Stimulated activated CD8-positive, alpha-beta memory T cell treated with anti-CD3 and anti-CD28 coated beads, Interleukin-2, amount 100 ng/mL, for 48 hours (primary cell): ENCODE measurements at regions not wholly inside any gene's neighbourhood (a gene's known extent, or its start where the extent isn't known, plus 50 kb on each side); places are given as distances from the start of the nearest gene placed in this dataset.

ENCODE experiments used
- DNase-seq, 2 donors: peaks; one replicate each; pipeline ENCODE4 v3.0.0-alpha.2; 2020; ENCODE audit warnings: low read depth in 2 of 2

GRCh38 chr11:27215471-27216269 lies 147.3 kb downstream of the CCDC34 start:
- DNase-seq = no peak

DNA sequence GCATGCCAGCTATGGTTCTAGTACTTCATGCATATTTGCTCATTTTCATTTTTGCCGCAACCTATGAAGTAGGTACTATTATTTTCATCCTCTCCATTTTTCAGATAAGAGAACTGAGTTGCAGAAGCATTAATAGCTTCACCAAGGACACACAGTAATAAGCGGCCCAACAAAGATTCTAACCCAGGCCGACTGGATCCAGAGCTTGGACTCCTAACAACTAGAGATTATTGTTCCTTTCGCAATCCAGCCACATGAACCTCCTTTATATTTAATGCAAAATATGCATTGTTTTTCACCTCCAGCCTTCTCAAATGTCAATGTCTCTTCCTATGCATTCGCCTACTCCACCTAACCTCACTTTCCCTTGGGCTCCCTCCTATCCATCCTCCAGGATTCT lies 148.3 kb downstream of the CCDC34 start:
- no peak for DNase-seq

DNA sequence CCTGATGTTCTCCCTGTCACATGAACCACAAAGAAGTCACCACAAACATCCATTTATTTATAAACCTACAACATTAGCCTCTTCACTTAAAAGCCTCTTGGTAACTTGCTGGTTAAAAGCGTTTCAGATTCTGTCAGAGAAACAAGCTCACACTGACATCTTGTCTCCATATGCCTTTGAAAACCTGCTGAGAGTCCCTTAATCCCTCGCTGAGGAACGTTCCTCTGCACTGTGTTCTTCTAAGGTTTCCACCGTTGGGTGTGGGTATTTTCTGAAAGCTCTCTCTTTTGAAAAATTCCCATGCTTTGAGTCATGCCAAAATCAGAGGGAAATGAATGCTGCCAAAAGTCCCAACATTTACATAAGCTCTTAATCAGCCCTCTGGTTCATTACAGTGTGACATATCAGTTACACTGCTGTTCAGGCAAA lies 149.8 kb downstream of the CCDC34 start:
- DNase-seq = no peak

DNA sequence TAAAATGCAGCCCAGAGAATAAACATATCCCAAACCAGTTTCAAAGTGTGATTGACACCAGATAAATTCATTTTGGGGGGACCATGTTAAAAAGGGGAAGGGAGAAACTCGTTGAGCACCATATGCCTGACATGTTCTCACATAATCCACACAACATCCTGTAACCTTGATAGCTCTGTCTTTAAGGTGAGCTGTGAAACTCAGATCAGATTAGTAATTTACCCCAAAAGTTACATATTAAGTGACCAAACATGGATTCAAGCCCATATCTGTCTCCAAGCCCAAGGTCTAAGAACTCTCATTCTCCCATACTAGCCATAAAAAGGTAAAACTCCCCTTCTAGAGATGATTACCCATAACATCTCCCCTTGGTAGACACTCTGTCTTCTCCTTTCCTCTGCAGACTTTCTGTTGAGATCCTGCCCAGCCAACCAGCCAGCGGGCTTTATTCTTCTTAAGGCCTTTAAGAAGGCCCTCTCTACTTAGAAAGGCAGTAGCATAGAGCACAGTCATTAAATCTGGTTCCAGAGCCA lies 150.7 kb downstream of the CCDC34 start:
- no peak for DNase-seq

DNA sequence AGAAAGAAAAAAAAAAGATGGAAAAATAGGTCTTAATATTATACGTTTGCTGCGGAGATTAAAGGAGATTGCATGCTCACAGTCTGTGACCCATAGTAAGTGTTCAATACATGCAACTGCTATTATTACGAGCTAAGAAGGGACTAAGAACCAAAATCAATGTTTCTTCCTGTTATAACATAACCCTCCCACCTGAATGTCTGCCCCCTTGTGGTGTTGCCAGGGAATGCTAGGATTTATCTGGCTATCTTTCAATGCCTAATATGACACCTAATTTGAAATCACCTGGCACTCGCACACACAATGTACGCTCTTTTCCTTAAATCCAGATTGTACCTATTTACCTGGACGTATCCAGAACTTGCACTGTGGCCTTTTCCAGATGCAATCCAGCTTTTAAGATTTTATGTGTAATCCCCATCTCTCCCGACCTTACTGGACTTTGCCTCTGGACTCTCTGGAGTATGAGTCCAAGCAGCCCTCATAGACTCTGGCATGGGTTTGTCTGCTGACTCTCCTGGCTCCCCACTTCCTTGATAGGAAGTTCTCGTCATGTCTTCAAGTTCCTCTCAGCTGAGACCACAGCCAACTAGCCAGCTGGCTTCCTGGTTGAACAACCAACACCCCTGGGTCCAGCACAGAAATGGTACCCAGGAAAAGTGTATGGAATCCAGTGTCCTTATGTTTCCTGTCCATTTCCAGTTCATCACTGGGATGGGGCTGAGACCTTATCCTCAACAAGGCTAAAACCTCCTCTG lies 151.5 kb downstream of the CCDC34 start:
- DNase-seq = no peak

GRCh38 chr11:27210531-27210930 lies 152.5 kb downstream of the CCDC34 start:
- DNase-seq = no peak

DNA sequence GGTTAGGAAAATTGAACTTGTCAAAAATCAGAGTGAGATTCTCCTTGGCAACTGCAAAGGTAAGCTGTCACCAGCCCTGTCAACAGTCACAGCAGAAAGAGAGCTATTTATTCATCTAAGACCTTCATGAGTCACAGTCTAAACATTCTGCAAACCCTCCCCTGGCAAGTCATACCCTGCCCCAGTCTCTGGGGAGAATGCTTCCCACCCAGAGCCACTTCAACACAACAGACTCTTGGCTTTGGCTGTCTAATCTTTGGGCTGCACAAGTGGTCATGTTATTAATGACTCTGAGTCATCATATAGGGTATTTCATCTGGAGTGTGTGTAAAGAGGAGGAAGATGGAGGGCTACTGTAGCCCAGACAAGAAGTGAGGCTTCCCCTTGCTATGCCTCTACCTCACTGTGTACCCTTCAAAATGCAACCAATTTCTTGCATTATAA lies 153.4 kb downstream of the CCDC34 start:
- no peak for DNase-seq

- DNase-seq = no peak
These were observed 154.2 kb downstream of the CCDC34 start for GRCh38 chr11:27208846-27209245.

GRCh38 chr11:27207025-27207650 lies 155.9 kb downstream of the CCDC34 start:
- DNase-seq = no peak

GRCh38 chr11:27205779-27206570 lies 157.0 kb downstream of the CCDC34 start:
- no peak for DNase-seq

DNA sequence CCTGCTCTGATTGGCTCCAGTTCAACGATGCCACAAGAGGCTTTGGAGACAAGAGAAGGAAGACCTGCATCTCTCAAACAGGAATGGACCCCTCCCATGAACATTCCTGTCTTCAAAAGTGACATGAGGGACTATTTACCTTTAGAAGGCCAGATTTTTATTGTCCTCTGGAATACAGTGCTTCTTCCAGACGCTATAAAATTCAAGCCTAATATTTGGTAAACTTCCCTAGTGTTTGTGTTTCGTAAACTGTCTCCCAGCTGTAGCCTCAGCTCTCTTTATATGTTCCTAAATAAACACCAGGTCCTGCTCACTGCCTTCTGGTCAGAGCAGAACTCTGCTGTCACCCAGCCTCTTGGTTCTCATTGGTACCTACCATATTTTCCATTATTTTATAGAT lies 157.8 kb downstream of the CCDC34 start:
- DNase-seq = no peak

GRCh38 chr11:27204529-27204928 lies 158.5 kb downstream of the CCDC34 start:
- DNase-seq = peak in 1 of 2 donors; percentile 3

- DNase-seq = no peak
These were observed 159.9 kb downstream of the CCDC34 start for GRCh38 chr11:27203077-27203647.

- DNase-seq = no peak
These were observed 161.1 kb downstream of the BBOX1 start for GRCh38 chr11:27201454-27202302.

DNA sequence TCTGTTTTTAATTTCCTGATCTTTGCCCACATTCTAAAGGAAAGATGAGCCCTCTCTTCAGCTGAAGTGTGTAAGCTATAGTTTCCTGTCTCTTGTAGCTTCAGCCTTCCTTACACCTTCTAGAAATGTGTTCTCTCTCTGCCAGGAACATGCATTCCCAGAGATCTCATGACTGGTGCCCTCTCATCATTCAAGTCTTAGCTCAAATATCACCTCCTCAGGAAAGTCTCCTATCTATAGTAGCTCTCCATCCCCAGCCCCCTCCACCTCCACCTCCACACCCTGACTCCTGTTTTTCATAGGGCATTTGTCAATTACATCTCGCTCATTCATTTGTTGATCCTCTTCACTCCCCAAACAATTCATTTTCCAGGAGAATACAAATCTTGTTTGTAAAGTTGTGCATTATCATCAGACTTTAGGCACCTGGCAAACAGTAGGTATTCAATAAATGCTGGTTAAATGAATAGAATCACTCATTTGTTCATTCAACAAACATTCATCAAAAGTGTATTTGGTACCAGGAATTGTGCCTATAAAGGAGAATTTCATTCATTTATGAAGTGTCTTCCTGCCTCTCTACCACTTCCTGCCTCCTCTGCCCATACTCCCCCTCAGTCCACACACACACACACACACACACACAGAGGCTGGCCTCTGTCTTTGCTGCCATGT lies 160.3 kb downstream of the BBOX1 start:
- no peak for DNase-seq

DNA sequence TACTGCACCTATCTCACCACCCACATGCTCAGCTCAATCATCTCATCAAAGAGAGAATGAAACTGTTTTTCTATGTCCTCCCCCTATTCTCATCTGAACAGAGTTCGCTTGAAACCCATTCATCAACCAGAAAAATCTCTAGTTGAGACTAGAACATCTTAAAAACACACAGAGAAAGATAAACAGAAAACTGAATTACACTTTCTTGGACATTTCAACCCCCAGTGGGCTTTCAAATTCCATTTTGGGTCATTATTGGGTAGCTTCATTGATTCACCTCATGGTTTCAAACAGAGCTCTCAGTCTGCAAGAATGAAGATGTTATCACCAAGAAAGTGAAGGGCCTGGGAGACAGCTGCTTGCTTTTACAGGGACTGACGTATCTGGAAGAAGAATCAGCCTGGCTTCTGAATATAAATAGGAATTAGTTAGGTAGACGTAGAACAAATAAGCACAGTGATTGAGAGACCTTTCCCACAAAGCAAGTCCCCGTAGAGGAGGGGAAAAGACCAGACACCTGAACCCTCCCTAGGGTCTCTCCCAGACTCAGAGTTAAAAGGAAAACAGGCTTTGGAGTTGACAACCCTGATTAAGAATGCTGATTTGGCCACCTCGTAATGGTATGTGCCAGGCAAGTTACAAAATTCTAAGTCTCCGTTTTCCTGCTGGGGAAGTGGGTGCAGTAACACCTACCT lies 155.7 kb downstream of the BBOX1 start:
- no peak for DNase-seq

DNA sequence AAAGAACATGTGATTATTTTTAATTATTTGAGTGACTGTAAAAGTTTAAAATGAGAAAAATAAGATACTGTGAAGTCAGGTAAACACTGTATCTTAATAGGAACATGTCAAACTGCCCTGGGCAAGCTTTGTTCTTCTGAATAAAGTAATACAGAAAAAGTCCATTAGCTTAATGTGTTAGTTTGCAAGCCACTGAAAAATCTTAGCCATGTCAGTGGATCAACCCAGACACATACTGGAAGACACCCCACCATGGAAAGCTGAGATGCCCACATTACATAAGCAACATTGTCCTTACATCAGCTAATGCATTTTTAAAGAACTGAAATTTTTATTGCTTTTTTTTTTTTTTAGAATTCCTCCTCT lies 155.2 kb downstream of the BBOX1 start:
- no peak for DNase-seq

DNA sequence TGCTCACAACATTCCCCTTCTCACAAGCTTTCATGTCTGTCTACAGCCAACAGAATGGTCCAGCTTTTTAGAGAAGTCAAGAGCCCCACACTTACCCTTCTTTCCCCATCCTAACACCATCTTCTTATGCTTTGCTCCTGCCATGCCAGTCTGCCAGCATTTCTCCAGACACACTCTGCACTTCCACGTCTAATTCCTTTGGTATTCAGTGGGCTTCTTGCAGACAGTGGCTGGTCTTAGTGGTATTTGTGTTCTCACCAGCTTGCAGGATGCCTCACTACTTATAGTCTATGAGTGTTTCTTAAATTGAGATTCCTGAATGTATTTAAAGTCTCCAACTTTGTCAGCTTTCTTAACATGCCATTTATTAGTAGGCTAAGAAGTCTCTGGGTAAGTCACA lies 154.4 kb downstream of the BBOX1 start:
- DNase-seq = no peak
